ENCODE measurements at regions not wholly inside any gene's neighbourhood (a gene's known extent, or its start where the extent isn't known, plus 50 kb on each side); places are given as distances from the start of the nearest gene placed in this dataset.

- no peak for DNase-seq
Observed at GRCh38 chr15:91523596-91523995, 329.9 kb upstream of the SLCO3A1 start.

GRCh38 chr15:91524534-91524933 is 329.0 kb upstream of the SLCO3A1 start:
- DNase-seq, result no peak

GRCh38 chr15:91525751-91526150 is 327.8 kb upstream of the SLCO3A1 start:
- DNase-seq, result no peak

- DNase-seq, result no peak
Observed at GRCh38 chr15:91526424-91526823, 327.1 kb upstream of the SLCO3A1 start.

GRCh38 chr15:91528801-91529200 is 324.7 kb upstream of the SLCO3A1 start:
- DNase-seq, result no peak

GRCh38 chr15:91529534-91529933 is 324.0 kb upstream of the SLCO3A1 start:
- DNase-seq, result no peak

GRCh38 chr15:91530279-91530678 is 323.2 kb upstream of the SLCO3A1 start:
- no peak for DNase-seq

GRCh38 chr15:91530956-91531582 is 322.4 kb upstream of the SLCO3A1 start:
- no peak for DNase-seq

- DNase-seq, result no peak
Observed at GRCh38 chr15:91534235-91534634, 319.3 kb upstream of the SLCO3A1 start.

- DNase-seq, result no peak
Observed at GRCh38 chr15:91534976-91535375, 318.5 kb upstream of the SLCO3A1 start.

- DNase-seq, result no peak
Observed at GRCh38 chr15:91535856-91536500, 317.5 kb upstream of the SLCO3A1 start.

GRCh38 chr15:91537856-91538255 is 315.7 kb upstream of the SLCO3A1 start:
- no peak for DNase-seq

GRCh38 chr15:91538782-91539181 is 314.7 kb upstream of the SLCO3A1 start:
- no peak for DNase-seq

GRCh38 chr15:91541286-91541685 is 312.2 kb upstream of the SLCO3A1 start:
- no peak for DNase-seq

- no peak for DNase-seq
Observed at GRCh38 chr15:91542226-91542625, 311.3 kb upstream of the SLCO3A1 start.

- DNase-seq, result no peak
Observed at GRCh38 chr15:91547356-91547755, 306.2 kb upstream of the SLCO3A1 start.

- DNase-seq, result no peak
Observed at GRCh38 chr15:91548549-91548948, 305.0 kb upstream of the SLCO3A1 start.

- DNase-seq, result no peak
Observed at GRCh38 chr15:91549581-91549980, 303.9 kb upstream of the SLCO3A1 start.

GRCh38 chr15:91552555-91552954 is 301.0 kb upstream of the SLCO3A1 start:
- no peak for DNase-seq

GRCh38 chr15:91553196-91553854 is 300.2 kb upstream of the SLCO3A1 start:
- DNase-seq, result no peak

GRCh38 chr15:91555312-91555711 is 298.2 kb upstream of the SLCO3A1 start:
- no peak for DNase-seq

GRCh38 chr15:91556926-91557325 is 296.6 kb upstream of the SLCO3A1 start:
- DNase-seq, result no peak

- no peak for DNase-seq
Observed at GRCh38 chr15:91559066-91559465, 294.4 kb upstream of the SLCO3A1 start.

- DNase-seq, result no peak
Observed at GRCh38 chr15:91561371-91562100, 292.0 kb upstream of the SLCO3A1 start.
